Neural cell (in vitro differentiated cells): ENCODE measurements at regions not wholly inside any gene's neighbourhood (a gene's known extent, or its start where the extent isn't known, plus 50 kb on each side); places are given as distances from the start of the nearest gene placed in this dataset.

Experiments used
- H2AFZ ChIP-seq: fragments of 200-600, 300-800 bp; sonication (generic), shearing (Covaris generic); 2 replicates; pipeline ENCODE4 v1.6.0; 2014; ENCODE audit warnings: low read depth, mild to moderate bottlenecking, antibody characterized with exemption, low read length, moderate library complexity
- H3F3A ChIP-seq: fragments of 200-600 bp; shearing (Covaris generic); 2 replicates; pipeline ENCODE4 v1.6.1; 2016; ENCODE audit warnings: mild to moderate bottlenecking, moderate library complexity, mixed read lengths, antibody characterized with exemption, low read length; ENCODE audit not compliant: insufficient read depth, poor library complexity, severe bottlenecking
- H3K27ac ChIP-seq: fragments of 200-600, 300-800 bp; sonication (generic), shearing (Covaris generic); 2 replicates; pipeline ENCODE4 v1.5.1; 2014; ENCODE audit warnings: mild to moderate bottlenecking, low read length, moderate library complexity
- H3K27me3 ChIP-seq: fragments of 300-800, 200-600 bp; sonication (generic), shearing (Covaris generic); 2 replicates; pipeline ENCODE4 v1.6.0; 2014; ENCODE audit warnings: mild to moderate bottlenecking, low read depth, low read length, moderate library complexity; ENCODE audit not compliant: insufficient read depth
- H3K36me3 ChIP-seq: fragments of 300-800, 200-600 bp; sonication (generic), shearing (Covaris generic); 2 replicates; pipeline ENCODE4 v1.5.1; 2014; ENCODE audit warnings: mild to moderate bottlenecking, antibody characterized with exemption, low read length, moderate library complexity; ENCODE audit not compliant: insufficient read depth
- H3K4me2 ChIP-seq: fragments of 300-800, 200-600 bp; sonication (generic), shearing (Covaris generic); 2 replicates; pipeline ENCODE4 v1.6.0; 2014; ENCODE audit warnings: mild to moderate bottlenecking, low read length
- H3K4me3 ChIP-seq: fragments of 300-800, 200-600 bp; sonication (generic), shearing (Covaris generic); 2 replicates; pipeline ENCODE4 v1.5.1; 2014; ENCODE audit warnings: mild to moderate bottlenecking, low read length, moderate library complexity
- H3K79me2 ChIP-seq: fragments of 200-600 bp; shearing (Covaris generic); replicated peaks from 2 replicates; pipeline ENCODE4 v1.6.0; 2014; ENCODE audit warnings: mild to moderate bottlenecking, low read length, moderate library complexity; ENCODE audit not compliant: insufficient read depth
- H3K9ac ChIP-seq: fragments of 300-800, 200-600 bp; sonication (generic), shearing (Covaris generic); 2 replicates; pipeline ENCODE4 v1.6.1; 2016; ENCODE audit warnings: mild to moderate bottlenecking, low read length, mixed read lengths
- H3K9me2 ChIP-seq: fragments of 200-600 bp; shearing (Covaris generic); 2 replicates; pipeline ENCODE4 v1.6.1; 2016; ENCODE audit warnings: mild to moderate bottlenecking, low read length, mixed read lengths; ENCODE audit not compliant: insufficient read depth
- H3K9me3 ChIP-seq: fragments of 200-600, 300-800 bp; sonication (generic), shearing (Covaris generic); 2 replicates; pipeline ENCODE4 v1.6.1; 2016; ENCODE audit warnings: mild to moderate bottlenecking, mixed run types, low read length, moderate library complexity, mixed read lengths
- H4K20me1 ChIP-seq: fragments of 200-600 bp; shearing (Covaris generic); 2 replicates; pipeline ENCODE4 v1.6.1; 2016; ENCODE audit warnings: mild to moderate bottlenecking, mixed run types; ENCODE audit not compliant: insufficient read depth
- CTCF ChIP-seq: fragments of 450-650 bp; IDR thresholded peaks from 2 replicates; pipeline ENCODE4 v1.5.1; 2014; ENCODE audit warnings: antibody characterized with exemption, mild to moderate bottlenecking, moderate library complexity; ENCODE audit not compliant: poor library complexity, severe bottlenecking
- EP300 ChIP-seq: fragments of 450-650 bp; conservative IDR thresholded peaks from 2 replicates; pipeline ENCODE4 v1.6.1; 2014; ENCODE audit warnings: antibody characterized with exemption, mild to moderate bottlenecking, moderate library complexity; ENCODE audit not compliant: poor library complexity, severe bottlenecking
- EZH2 ChIP-seq: fragments of 200-600, 300-800 bp; shearing (Covaris generic), sonication (generic); IDR thresholded peaks from 2 replicates; pipeline ENCODE4 v1.6.1; 2014; ENCODE audit warnings: antibody characterized with exemption, low read length, borderline replicate concordance, mild to moderate bottlenecking; ENCODE audit not compliant: insufficient read depth, poor library complexity, severe bottlenecking
- MXI1 ChIP-seq: fragments of 450-650 bp; conservative IDR thresholded peaks from 2 replicates; pipeline ENCODE4 v1.6.1; 2014; ENCODE audit warnings: antibody characterized with exemption, mild to moderate bottlenecking; ENCODE audit not compliant: poor library complexity, severe bottlenecking
- POLR2AphosphoS5 ChIP-seq: IDR thresholded peaks from 2 replicates; pipeline ENCODE4 v1.6.1; 2012
- RAD21 ChIP-seq: fragments of 450-650 bp; conservative IDR thresholded peaks from 2 replicates; pipeline ENCODE4 v1.6.1; 2014; ENCODE audit warnings: antibody characterized with exemption, mild to moderate bottlenecking, moderate library complexity
- REST ChIP-seq: IDR thresholded peaks from 2 replicates; pipeline ENCODE4 v1.6.1; 2012; ENCODE audit warnings: borderline replicate concordance
- SMC3 ChIP-seq: fragments of 450-650 bp; conservative IDR thresholded peaks from 2 replicates; pipeline ENCODE4 v1.6.1; 2014; ENCODE audit warnings: antibody characterized with exemption, mild to moderate bottlenecking, moderate library complexity; ENCODE audit not compliant: poor library complexity
- TAF1 ChIP-seq: IDR thresholded peaks from 2 replicates; pipeline ENCODE4 v1.6.1; 2012; ENCODE audit warnings: low read depth

GRCh38 chr2:150762571-150762970, 275.1 kb upstream of the RND3 start:
- no peaks in the 10 kb centered on the region for H4K20me1 ChIP-seq
- TF ChIP-seq CTCF (no peak), POLR2AphosphoS5 (peak; percentile 7)

GRCh38 chr2:150759531-150759930, 272.1 kb upstream of the RND3 start:
- Histone ChIP-seq H3K4me2 (no peak overlapping the region), H3K4me3 (no peak overlapping the region), H3K36me3 (no peaks in the 10 kb centered on the region), H3K79me2 (no peaks in the 10 kb centered on the region), H3K9ac (no peak overlapping the region), H2AFZ (no peak overlapping the region), H4K20me1 (no peaks in the 10 kb centered on the region), H3K9me3 (no peaks in the 10 kb centered on the region), H3K27me3 (no peaks in the 10 kb centered on the region), H3K9me2 (no peaks in the 10 kb centered on the region), H3F3A (no peaks in the 10 kb centered on the region), H3K27ac (no peak overlapping the region)
- no peak for TF ChIP-seq TAF1
- TF ChIP-seq SMC3: no peak
- TF ChIP-seq REST: no peak
- no peak for TF ChIP-seq MXI1
- no peak for TF ChIP-seq EP300
- TF ChIP-seq EZH2: no peak
- TF ChIP-seq POLR2AphosphoS5: no peak
- TF ChIP-seq RAD21: no peak
- no peak for TF ChIP-seq CTCF

More at GRCh38 chr2:150762571-150762970, 275.1 kb upstream of the RND3 start:
- Histone ChIP-seq H3K79me2 (no peaks in the 10 kb centered on the region), H3F3A (no peaks in the 10 kb centered on the region), H3K4me2 (peak overlapping the region; percentile 2), H3K9me3 (no peaks in the 10 kb centered on the region), H3K27ac (peak overlapping the region; percentile 50), H3K27me3 (no peaks in the 10 kb centered on the region), H3K9me2 (no peaks in the 10 kb centered on the region), H3K36me3 (no peaks in the 10 kb centered on the region), H2AFZ (no peak overlapping the region), H3K4me3 (no peak overlapping the region), H3K9ac (no peak overlapping the region)
